WERI-Rb-1 (cell line): ENCODE measurements at regions not wholly inside any gene's neighbourhood (a gene's known extent, or its start where the extent isn't known, plus 50 kb on each side); places are given as distances from the start of the nearest gene placed in this dataset.

Experiments
- DNase-seq: peaks from one replicate; pipeline ENCODE4 v3.0.0-alpha.2; 2020
- H3K27ac ChIP-seq: fragments of 250-450 bp; sonication (Bioruptor Pico); 2 replicates; pipeline ENCODE4 v1.5.1; 2020; ENCODE audit warnings: mild to moderate bottlenecking, moderate library complexity
- H3K27me3 ChIP-seq: fragments of 250-450 bp; sonication (Bioruptor Pico); 2 replicates; pipeline ENCODE4 v1.5.1; 2021; ENCODE audit warnings: mild to moderate bottlenecking, low read depth, moderate library complexity; ENCODE audit not compliant: insufficient read depth, severe bottlenecking
- H3K36me3 ChIP-seq: fragments of 250-450 bp; sonication (Bioruptor Pico); 2 replicates; pipeline ENCODE4 v1.5.1; 2020; ENCODE audit warnings: mild to moderate bottlenecking, moderate library complexity
- H3K4me3 ChIP-seq: 2 replicates; pipeline ENCODE4 v1.5.1; 2011; ENCODE audit warnings: low read depth, mild to moderate bottlenecking, control low read depth, low read length
- H3K9me3 ChIP-seq: fragments of 250-450 bp; sonication (Bioruptor Pico); 2 replicates; pipeline ENCODE4 v1.5.1; 2021; ENCODE audit warnings: mild to moderate bottlenecking, moderate library complexity; ENCODE audit not compliant: severe bottlenecking
- CTCF ChIP-seq: IDR thresholded peaks from 2 replicates; pipeline ENCODE4 v1.5.1; 2011; ENCODE audit warnings: low read depth, mild to moderate bottlenecking, control low read depth, inconsistent platforms, low read length

DNA sequence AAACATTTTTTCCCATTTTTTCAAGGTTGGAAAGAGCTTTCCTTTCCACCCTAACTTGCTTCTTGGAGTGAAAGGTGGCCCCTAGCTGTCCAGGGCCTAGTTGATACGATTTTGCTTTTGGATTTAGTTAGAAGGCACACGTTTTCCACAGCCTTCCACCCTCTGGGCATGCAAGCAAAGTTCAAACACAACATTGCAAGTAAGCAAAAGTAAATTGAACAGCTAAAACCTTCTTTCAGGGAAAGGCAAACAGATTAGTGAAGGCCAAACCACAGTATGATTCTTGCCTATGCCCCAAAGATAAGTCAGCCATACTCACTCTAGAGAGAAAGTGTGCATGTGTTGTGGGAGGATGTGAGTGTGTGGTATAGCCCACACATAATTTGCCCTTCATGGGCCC, 273.7 kb upstream of the KLHL29 start:
- H3K36me3 ChIP-seq, result no peaks in the 10 kb centered on the region
- H3K27me3 ChIP-seq, result no peaks in the 10 kb centered on the region
- no peak for DNase-seq
- H3K4me3 ChIP-seq, result no peak overlapping the region
- H3K9me3 ChIP-seq, result peaks cover 2% of the 10 kb centered on the region
- H3K27ac ChIP-seq, result no peak overlapping the region
- TF ChIP-seq CTCF, result no peak

DNA sequence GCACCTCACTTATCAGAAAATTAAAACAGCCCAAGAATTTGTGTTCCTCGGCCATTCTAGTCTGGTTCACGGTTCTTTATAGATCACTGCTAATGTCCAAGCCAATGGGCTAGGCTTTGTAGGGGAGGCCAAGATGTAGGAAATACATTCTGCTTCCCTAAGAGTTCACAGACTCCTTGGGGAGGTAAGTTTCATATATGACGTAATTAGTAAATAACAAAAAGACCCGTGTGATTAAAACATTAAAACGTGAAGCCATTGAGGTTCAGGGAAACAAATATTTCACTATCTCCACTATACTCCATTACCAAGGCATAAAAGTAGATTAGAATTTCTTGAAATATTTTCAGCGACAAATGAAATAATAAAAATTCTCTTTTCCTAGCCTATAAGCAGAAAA, 272.5 kb upstream of the KLHL29 start:
- H3K9me3 ChIP-seq, result peaks cover 2% of the 10 kb centered on the region
- no peak for TF ChIP-seq CTCF

GRCh38 chr2:23114299-23114698, 270.7 kb upstream of the KLHL29 start:
- Histone ChIP-seq H3K27ac (no peak overlapping the region), H3K36me3 (no peaks in the 10 kb centered on the region), H3K27me3 (no peaks in the 10 kb centered on the region), H3K4me3 (no peak overlapping the region), H3K9me3 (peaks cover 2% of the 10 kb centered on the region)
- no peak for DNase-seq
- no peak for TF ChIP-seq CTCF

More for the DNA sequence above, 272.5 kb upstream of the KLHL29 start:
- Histone ChIP-seq H3K27ac (no peak overlapping the region), H3K36me3 (no peaks in the 10 kb centered on the region), H3K4me3 (no peak overlapping the region), H3K27me3 (no peaks in the 10 kb centered on the region)
- no peak for DNase-seq

- no peaks in the 10 kb centered on the region for H3K36me3 ChIP-seq
- no peak overlapping the region for H3K4me3 ChIP-seq
- no peaks in the 10 kb centered on the region for H3K9me3 ChIP-seq
- no peak overlapping the region for H3K27ac ChIP-seq
- DNase-seq, result no peak
- TF ChIP-seq CTCF, result no peak
- no peaks in the 10 kb centered on the region for H3K27me3 ChIP-seq
These were observed 266.7 kb upstream of the KLHL29 start for GRCh38 chr2:23118313-23118712.

DNA sequence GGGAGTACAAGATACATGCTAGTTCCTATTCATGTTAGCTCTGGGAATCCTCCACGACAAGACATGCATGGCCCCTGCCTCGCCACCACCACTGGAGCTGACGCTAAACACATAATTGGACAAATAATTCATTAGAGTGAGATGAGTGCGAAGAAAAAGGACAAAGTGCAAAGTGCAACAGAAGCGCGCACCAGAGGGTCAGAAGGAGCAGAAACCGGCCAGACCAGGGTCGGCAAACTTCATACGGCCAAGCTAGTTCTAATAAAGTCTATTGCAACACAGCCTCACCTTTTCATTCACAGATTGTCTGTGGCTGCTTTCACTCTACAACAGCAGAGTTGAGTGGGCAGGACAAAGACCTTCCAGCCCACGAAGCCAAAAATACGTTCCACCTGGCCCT, 266.1 kb upstream of the KLHL29 start:
- Histone ChIP-seq H3K36me3 (no peaks in the 10 kb centered on the region), H3K4me3 (no peak overlapping the region), H3K27me3 (no peaks in the 10 kb centered on the region), H3K9me3 (no peaks in the 10 kb centered on the region), H3K27ac (no peak overlapping the region)
- TF ChIP-seq CTCF, result no peak
- DNase-seq, result no peak

GRCh38 chr2:23120161-23120560, 264.8 kb upstream of the KLHL29 start:
- no peaks in the 10 kb centered on the region for H3K36me3 ChIP-seq
- H3K9me3 ChIP-seq, result no peaks in the 10 kb centered on the region
- no peak for TF ChIP-seq CTCF
- H3K27me3 ChIP-seq, result no peaks in the 10 kb centered on the region
- H3K27ac ChIP-seq, result no peak overlapping the region
- H3K4me3 ChIP-seq, result no peak overlapping the region
- no peak for DNase-seq
